ENCODE measurements at regions not wholly inside any gene's neighbourhood (a gene's known extent, or its start where the extent isn't known, plus 50 kb on each side); places are given as distances from the start of the nearest gene placed in this dataset.

DNA sequence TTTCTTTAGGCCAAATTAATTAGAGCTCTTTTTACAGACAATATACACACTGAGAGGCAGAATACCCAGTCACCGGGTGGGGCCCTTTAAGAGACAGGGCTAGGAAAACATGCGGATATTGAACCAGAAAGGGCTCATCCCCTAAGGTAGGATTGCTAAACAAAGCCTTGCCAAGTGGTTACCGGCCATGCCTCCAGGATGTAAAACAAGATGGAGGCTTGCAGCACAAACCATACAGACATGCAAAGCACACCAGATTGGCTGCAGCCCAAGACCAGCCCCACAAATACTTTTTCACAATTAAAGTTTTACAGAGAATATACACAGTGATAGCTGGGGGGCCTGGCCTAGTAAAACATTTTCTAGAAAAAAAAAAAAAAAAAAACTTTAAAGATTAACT, 210.0 kb downstream of the KLHL4 start:
- DNase-seq = no peak

- DNase-seq = no peak
Measured at GRCh38 chrX:87728024-87728423, 210.4 kb downstream of the KLHL4 start.

DNA sequence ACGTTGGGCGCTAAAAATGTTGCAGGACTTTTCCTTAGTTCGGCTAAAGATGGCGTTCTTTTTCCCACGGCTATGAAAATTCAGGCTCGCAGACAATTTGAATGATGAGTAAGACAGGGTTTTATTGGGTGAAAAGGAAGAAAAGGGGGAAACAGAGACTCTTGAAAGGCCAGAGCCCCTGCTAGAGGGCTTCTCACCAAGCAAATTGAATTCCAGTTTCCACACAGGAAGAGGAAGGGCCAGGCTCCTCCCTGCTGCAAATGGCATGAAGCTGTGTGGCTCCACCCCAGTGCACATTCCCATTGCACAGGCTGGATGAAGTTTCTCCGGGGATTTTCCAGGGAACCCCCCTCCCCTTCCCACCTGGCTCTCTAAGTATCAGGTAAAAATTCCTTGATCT, 210.9 kb downstream of the KLHL4 start:
- no peak for DNase-seq

GRCh38 chrX:87732133-87732532, 214.5 kb downstream of the KLHL4 start:
- no peak for DNase-seq

- DNase-seq = no peak
Measured at GRCh38 chrX:87736576-87736975, 219.0 kb downstream of the KLHL4 start.

DNA sequence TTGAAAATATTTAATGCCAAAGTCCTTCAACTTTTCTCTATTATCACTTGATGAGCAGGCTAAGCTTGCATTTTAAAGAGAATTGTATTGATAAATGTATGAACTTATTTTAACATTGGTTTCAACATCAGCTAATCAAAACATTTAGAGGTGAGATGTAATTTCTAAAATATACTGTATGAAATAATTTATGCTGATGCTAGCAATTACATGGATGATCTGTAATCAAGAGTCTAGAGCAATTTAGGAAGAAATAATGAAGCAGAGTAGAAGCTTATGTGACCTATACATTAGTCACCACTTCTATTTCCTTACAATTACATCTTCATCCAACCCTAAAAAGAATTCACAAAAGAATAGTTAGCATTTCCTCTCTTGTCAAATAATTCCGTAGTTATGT, 226.8 kb downstream of the KLHL4 start:
- DNase-seq = no peak

GRCh38 chrX:87755493-87755892, 237.9 kb downstream of the KLHL4 start:
- no peak for DNase-seq

- no peak for DNase-seq
Measured at GRCh38 chrX:87788976-87789375, 271.4 kb downstream of the KLHL4 start.

DNA sequence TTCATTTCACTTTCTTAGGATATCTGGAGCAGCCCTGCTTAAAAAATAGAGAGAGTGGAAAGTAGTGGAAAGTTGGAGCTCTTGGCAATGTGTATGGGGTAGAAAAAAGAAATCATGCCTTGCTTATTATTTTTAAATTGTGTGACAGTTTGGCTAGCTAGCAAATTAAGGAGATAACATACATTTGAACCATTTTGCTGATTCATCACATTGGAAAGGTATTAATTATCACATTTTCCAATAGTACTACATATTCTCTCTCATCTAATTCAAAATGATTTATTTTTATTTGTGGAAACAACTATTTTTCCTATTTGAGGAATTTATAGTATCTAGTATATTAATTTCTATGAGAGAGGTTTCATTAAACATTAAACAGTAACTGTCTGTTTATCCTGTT, 280.4 kb downstream of the KLHL4 start:
- no peak for DNase-seq

GRCh38 chrX:87805829-87806490, 288.4 kb downstream of the KLHL4 start:
- no peak for DNase-seq

- no peak for DNase-seq
Measured at GRCh38 chrX:87808576-87809243, 291.1 kb downstream of the KLHL4 start.

DNA sequence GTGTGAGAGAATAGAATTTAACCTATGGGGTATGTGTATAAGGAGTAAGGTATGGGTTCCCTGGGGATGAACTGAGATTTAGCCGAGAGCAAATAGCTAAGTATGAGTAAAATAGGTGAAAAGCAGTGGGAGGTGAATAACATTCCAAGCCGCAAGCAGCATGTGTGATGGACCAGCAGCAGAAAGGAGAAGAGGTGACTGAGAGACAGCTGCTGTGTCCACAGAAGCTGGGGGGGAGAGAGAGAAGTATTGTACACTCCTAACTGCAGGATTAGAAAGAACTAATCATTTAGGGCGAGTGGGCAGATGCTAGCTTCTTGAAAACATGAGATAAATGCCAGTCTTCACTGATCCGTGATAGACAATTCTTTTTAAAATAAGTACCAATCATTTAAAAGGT, 296.0 kb downstream of the KLHL4 start:
- no peak for DNase-seq

DNA sequence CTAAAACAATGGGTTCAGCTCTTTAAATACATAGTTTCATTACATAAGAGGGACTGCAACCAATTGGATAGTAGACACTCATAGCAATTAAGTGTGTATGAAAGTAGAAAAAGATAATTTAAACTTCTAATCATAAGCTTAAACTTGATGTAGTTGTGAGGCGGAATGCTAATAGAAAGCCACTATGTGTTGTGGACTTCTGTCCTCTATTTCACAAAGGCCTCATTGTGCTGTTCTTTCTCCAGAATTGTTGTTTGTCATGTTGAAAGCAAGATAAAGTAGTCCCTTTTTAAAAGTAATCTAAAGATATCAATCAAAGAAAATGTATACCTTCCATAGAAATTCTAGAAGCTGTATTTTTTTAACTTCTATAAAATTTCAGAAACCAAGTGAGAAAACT, 329.4 kb downstream of the KLHL4 start:
- DNase-seq = no peak

- peak in 1 of 5 experiments; percentile 21 for DNase-seq
Measured at GRCh38 chrX:87873347-87873941, 355.8 kb downstream of the KLHL4 start.

DNA sequence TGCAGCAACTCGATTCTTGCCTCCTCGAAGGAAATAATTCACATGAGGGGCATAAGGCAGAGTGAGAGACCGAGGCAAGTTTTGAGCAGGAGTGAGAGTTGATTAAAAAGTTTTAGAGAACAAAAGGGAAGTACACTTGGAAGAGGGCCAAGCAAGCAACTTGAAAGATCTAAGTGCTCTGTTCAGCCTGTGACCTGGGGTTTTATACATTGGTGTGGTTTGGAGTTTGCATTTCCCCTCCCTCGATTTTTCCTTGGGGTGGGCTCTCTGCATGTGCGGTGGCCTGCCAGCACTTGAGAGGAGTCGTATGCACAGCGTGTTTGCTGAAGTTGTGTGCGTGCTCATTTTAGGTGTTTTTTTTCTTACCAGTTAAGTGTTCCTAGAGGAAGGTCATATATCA, 356.4 kb downstream of the KLHL4 start:
- peak in 1 of 5 experiments; percentile 0 for DNase-seq

DNA sequence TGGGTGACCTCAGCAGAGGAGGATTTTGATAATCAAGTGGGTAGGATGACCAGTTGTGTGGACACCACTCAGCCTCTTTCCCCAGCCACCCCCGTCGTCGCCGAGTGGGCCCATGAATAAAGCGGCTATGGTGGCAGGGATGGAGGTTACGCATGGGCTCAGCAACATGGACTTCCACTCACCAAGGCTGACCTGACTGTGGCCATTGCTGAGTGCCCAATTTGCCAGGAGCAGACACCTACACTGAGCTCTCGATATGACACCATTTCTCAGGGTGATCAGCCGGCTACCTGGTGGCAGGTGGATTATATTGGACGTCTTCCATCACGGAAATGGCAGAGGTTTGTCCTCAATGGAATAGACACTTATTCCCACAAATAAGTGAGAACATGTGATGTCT, 361.3 kb downstream of the KLHL4 start:
- no peak for DNase-seq

GRCh38 chrX:87890437-87890836, 372.8 kb downstream of the KLHL4 start:
- no peak for DNase-seq

- DNase-seq = no peak
Measured at GRCh38 chrX:87895421-87895820, 377.8 kb downstream of the KLHL4 start.

GRCh38 chrX:87896057-87896456, 378.5 kb downstream of the KLHL4 start:
- DNase-seq = no peak

DNA sequence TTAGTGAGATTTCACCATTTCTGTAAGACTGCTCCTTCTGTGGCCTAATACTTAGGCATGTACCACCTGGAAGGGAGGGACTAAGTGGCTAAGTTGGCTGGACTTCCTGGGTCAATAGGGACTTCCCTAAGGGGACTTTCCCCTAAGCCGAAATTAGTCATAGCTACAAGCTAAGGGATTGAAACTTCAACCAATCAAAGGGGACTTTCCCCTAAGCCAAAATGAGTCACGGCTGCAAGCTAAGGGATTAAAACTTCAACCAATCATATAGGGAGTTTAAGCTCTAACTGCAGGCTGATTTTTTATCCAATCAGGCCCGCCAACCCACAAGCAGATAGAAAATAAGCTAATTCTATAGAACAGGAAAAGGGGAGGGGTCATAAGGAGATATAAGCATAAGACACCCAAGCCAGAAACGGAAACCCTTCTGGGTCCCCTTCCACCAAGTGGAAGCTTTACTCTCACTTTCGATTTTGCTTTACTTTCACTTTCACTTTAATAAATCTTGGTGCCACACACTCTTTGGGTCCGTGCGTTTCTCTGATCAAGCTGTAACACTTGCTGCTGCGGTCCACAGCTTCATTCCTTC, 382.8 kb downstream of the KLHL4 start:
- peak in 2 of 5 experiments; percentile 40 to 46 for DNase-seq

DNA sequence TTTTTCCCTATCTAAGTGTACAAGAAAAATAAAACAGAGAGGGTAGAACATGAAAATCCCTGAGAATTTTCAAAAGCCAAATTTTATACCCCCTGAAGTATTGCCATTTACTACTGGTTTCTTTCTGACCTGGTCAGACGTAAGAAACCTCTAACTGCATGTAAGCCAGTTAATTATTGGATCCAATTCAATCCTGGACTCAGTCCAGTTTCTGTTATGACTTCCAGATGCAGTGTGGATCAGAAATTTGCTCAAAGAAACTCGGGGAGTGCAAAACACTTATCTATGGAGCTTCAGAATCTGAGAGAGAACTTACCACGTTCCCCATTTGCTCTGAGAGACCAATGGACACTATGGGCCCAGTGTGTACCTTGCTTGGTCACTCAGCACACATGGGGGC, 383.5 kb downstream of the KLHL4 start:
- DNase-seq = no peak

DNA sequence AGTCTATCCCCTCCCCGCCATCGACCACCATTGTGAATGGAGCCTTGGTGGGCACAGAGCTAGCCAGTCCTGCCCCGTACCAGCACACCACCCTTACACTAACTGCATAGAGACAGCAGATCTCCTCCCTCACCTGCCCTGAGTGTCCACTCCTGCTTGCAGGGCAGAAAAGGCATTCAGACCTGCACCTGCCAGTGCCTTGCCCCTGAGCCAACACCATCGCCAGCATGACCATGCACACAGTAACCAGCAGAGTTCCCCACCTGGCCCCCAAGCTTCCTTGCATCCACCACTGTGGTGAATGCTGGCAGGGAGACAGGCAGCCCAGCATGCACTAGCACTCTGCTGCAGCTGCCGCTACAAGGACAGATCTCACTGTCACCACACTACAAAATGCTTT, 397.1 kb downstream of the KLHL4 start:
- no peak for DNase-seq

DNA sequence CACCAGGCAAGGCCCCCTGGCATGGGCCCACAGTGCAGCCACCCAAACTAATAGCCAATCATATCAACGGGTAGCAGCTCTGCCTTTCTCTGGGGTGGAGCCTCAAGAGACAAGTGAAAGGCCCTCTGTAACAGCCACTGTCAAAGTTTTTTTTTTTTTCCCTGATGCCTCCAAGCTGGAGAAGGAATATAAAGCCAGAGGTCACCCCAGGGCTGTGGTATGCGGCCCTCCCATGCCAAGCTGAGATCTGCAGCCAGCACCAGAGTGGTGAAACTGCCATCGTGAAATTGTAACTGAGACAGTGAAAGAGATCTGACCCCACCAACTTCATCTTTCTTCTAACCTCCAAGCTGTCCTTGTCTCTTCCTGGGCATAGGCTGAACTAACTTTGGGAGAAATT, 407.0 kb downstream of the KLHL4 start:
- DNase-seq = no peak

GRCh38 chrX:87941841-87942240, 424.2 kb downstream of the KLHL4 start:
- DNase-seq = no peak
